HK-2 (cell line): ENCODE measurements at regions not wholly inside any gene's neighbourhood (a gene's known extent, or its start where the extent isn't known, plus 50 kb on each side); places are given as distances from the start of the nearest gene placed in this dataset.

Experiments used
- DNase-seq: peaks from one replicate; pipeline ENCODE4 v3.0.0-alpha.2; 2018; ENCODE audit not compliant: unreplicated experiment

- no peak for DNase-seq
Observed at GRCh38 chr5:38752622-38753021, 93.2 kb upstream of the OSMR start.

GRCh38 chr5:38753141-38753540 is 92.7 kb upstream of the OSMR start:
- no peak for DNase-seq

- DNase-seq = no peak
Observed at GRCh38 chr5:38753776-38754175, 92.0 kb upstream of the OSMR start.

- no peak for DNase-seq
Observed at GRCh38 chr5:38755181-38755580, 90.6 kb upstream of the OSMR start.

- no peak for DNase-seq
Observed at GRCh38 chr5:38756068-38756467, 89.7 kb upstream of the OSMR start.

GRCh38 chr5:38757451-38758245 is 88.2 kb upstream of the OSMR start:
- no peak for DNase-seq

- no peak for DNase-seq
Observed at GRCh38 chr5:38758774-38759600, 86.8 kb upstream of the OSMR start.

GRCh38 chr5:38764937-38765391 is 80.8 kb upstream of the OSMR start:
- no peak for DNase-seq

- DNase-seq = no peak
Observed at GRCh38 chr5:38765399-38765861, 80.4 kb upstream of the OSMR start.

- no peak for DNase-seq
Observed at GRCh38 chr5:38766151-38766550, 79.7 kb upstream of the OSMR start.

- no peak for DNase-seq
Observed at GRCh38 chr5:38768412-38769211, 77.2 kb upstream of the OSMR start.

GRCh38 chr5:38772471-38772870 is 73.3 kb upstream of the OSMR start:
- DNase-seq = no peak

- no peak for DNase-seq
Observed at GRCh38 chr5:38775218-38775840, 70.5 kb upstream of the OSMR start.

GRCh38 chr5:38776149-38776896 is 69.5 kb upstream of the OSMR start:
- no peak for DNase-seq

- DNase-seq = no peak
Observed at GRCh38 chr5:38777111-38777510, 68.7 kb upstream of the OSMR start.

- no peak for DNase-seq
Observed at GRCh38 chr5:38780316-38780715, 65.5 kb upstream of the OSMR start.

GRCh38 chr5:38780945-38781344 is 64.9 kb upstream of the OSMR start:
- DNase-seq = no peak

GRCh38 chr5:38782180-38782835 is 63.5 kb upstream of the OSMR start:
- no peak for DNase-seq

- peak; percentile 41 for DNase-seq
Observed at GRCh38 chr5:38783011-38783561, 62.7 kb upstream of the OSMR start.

GRCh38 chr5:38789134-38789533 is 56.7 kb upstream of the OSMR start:
- no peak for DNase-seq
